ENCODE measurements at regions not wholly inside any gene's neighbourhood (a gene's known extent, or its start where the extent isn't known, plus 50 kb on each side); places are given as distances from the start of the nearest gene placed in this dataset.
"Not testable (repeated sequence)": the region's sequence is repeated elsewhere in the genome, so short reads cannot be mapped to it uniquely, and the experiment has no call there.

GRCh38 chr3:164927728-164928127, 150.6 kb downstream of the SI start:
- DNase-seq = no peak

DNA sequence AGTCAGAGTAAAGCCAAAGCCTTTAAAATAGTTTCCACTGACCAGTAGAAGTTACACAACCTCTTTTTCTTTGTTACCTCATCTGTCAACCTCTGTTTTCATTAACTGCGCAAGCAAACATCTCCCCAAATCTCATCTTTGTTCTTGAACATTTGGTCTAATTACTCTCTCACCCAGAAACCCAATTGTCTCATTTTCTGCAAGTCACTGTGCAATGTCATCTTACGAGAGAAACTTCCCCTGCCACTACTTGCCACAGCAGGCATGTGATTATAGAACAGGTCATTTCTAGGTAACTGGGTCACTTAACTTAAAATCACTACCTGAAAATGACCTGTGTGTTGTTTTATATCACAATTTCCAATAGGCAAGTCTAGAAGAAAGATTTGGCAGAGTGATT, 159.4 kb downstream of the SI start:
- DNase-seq = no peak

DNA sequence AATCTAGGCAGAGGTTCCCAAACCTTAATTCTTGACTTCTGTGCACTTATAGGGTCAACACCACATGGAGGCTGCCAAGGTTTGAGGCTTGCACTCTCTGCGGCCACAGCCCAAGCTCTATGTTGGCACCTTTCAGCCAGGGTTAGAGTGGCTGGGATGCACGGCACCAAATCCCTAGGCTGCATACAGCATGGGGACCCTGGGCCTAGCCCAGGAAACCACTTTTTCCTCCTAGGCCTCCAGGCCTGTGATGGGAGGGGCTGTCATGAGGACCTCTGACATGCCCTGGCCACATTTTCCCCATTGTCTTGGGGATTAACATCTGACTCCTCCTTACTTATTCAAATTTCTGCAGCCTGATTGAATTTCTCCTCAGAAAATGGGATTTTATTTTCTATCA, 165.4 kb downstream of the SI start:
- no peak for DNase-seq

- DNase-seq = no peak
These were observed 174.4 kb downstream of the SI start for GRCh38 chr3:164903820-164904451.

GRCh38 chr3:164897342-164897741, 181.0 kb downstream of the SI start:
- no peak for DNase-seq

DNA sequence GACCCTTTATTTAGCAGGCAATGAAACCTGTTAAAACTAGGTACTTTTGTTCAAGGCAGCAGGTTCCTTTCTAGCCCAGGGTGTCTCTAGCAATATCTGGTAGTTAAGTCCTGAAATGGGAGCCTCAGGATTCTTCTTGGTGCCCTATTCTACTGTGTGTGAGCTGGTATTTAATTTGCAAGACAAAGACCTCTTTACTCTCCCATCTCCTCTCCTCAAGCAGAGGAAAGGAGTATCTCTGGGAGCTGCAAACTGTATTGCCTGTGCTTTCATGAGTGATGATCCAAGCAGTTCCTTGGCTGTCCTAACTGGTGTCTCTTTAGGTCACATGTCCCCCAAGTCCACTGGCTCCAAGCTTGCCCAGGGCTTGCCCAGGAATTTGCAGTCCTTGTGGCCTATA, 188.2 kb downstream of the SI start:
- no peak for DNase-seq

DNA sequence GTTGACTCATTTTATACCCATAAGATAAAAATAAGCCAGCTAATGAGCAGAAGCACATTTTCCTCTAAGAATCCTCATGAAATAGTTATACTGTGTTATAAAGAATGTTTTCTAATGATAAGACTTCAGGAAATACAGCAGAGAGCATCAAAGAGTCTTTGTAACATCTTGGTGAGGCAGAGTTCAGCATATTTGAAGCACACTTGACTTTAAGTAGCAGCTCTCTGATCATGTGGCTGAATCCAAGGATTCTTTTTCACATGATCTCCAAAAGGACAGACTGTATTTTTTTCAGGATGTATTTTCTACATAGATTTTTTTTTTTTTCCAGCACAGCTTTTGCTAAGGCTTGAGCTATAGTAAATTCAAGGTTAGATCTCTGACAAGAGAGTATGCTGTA, 195.1 kb downstream of the SI start:
- no peak for DNase-seq

DNA sequence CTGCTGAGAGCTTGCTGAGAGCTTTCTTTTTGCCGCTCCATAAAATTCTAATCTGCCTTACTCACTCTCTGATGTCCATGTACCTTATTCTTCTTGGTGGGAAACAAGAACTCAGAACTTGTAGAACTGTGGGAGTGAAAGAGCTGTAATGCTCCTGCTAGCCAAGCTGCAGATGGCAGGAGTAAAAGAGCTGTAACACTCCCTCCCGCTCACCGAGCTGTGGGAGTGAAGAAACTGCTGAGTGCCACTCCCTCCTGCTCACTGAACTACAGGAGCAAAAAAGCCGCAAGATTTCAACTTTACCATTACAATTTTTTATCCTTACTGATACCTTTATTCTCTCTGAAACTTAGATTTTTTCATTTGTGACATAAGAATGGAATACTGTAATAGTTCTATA, 199.1 kb downstream of the SI start:
- no peak for DNase-seq

DNA sequence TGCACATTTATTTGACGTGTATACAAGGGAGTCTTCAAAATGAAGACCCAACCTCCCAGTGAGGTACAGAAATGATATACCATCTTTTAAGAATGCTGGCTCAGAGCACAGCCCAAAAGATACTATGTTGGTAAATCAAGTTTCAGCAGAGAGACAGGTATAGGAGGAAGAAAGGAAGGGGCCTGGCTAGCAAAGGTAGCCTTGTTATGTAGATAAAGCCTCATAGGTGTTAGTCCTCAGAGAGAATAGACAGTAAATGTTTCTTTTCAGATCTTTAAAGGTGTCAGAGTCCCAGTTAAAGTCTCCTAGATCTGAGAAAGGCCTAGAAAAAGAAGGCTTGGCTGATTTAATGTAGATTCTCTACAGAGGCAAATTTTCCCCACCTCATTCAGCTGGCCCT, 213.8 kb downstream of the SI start:
- DNase-seq = no peak

DNA sequence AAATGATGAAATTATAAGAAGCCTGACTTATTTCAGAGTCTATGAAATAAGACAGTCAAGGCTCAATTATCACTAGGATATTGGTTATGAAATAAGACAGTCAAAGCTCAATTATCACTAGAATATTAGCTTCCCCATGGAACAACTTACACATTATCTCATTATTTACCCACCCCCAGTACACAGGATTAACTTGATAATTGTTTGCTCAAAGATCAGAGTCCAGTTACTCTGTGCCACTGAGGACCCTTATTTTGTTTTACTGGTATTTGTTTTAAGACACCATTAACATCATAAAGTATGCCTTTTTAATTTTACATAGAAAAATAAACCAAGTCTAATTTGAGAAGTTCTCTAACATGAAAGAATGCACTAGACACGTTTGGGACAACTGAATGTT, 225.4 kb downstream of the SI start:
- no peak for DNase-seq

DNA sequence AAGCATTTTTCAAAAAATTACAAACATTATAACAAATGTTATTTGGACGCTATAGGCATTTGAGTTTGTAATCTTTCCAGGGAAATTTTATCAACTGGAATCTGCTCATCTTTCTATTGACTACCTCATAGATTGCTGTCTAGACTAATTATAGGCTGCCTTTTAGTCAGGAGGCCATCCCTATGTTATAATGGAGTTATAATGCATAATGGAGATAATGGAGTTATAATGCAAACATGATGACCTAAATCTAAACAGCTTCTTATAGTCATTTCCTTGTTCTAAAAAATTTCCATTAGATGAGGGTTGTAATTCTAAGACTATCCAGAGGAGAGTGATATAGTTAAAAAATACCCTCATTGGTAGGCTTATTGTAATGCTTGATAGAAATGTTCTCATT, 226.4 kb downstream of the SI start:
- DNase-seq = no peak

GRCh38 chr3:164851204-164851603, 227.1 kb downstream of the SI start:
- no peak for DNase-seq

DNA sequence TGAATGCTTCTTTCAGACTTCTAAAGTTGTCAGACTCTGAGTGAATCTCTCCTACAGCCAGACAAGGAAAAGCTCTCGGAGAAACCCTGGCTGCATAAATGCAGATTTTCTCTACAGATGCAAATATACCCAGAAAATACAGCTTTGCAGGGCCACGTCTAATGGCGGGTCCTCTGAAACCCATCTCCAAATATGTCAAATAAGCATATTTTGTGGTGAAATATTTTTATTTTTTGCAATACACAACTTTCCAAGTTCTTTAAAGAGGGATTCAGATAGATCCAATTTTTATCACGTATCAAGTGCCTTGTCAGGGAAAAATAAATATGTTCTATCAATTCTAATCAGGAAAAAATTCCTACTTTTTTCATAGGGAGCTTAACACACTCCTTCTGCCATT, 229.4 kb downstream of the SI start:
- no peak for DNase-seq

- no peak for DNase-seq
These were observed 232.6 kb downstream of the SI start for GRCh38 chr3:164845739-164846138.

GRCh38 chr3:164832216-164832615, 246.1 kb downstream of the SI start:
- no peak for DNase-seq

GRCh38 chr3:164818318-164818717, 260.0 kb downstream of the SI start:
- no peak for DNase-seq

- no peak for DNase-seq
These were observed 264.2 kb downstream of the SI start for GRCh38 chr3:164814106-164814505.

DNA sequence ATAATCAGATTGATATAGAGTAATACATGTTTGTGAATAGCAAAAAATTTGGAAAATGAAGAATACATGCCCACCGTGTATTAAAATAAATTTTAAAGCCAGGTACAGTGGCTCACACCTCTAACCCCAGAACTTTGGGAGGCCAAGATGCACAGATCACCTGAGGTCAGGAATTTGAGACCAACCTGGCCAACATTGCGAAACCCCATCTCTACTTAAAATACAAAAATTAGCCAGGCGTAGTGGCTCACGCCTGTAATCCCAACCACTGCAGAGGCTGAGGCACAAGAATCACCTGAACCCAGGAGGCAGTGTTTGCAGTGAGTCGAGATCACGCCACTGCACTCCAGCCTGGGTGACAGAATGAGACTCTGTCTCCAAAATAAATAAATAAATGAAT, 266.3 kb downstream of the SI start:
- no peak for DNase-seq

- no peak for DNase-seq
These were observed 272.1 kb downstream of the SI start for GRCh38 chr3:164806188-164806587.

GRCh38 chr3:164794099-164794498, 284.2 kb downstream of the SI start:
- no peak for DNase-seq

DNA sequence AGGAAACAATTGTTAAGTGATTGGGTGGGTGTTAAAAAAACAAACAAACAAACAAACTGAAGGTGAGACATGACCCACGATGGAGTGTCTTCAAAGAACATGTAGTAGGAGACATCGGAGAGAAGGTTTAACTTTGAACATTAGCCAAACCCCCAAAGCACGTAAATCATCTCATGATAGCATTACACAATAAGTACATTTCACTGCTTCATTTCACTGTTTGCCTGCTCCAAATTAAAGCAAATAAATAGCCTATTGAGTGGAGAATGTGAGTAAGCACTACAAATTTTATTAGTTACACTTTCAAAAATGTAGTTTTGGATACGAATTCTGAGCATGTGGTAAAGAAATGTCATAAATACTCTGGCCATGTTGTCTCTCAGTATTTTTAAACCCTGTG, 287.0 kb downstream of the SI start:
- no peak for DNase-seq

DNA sequence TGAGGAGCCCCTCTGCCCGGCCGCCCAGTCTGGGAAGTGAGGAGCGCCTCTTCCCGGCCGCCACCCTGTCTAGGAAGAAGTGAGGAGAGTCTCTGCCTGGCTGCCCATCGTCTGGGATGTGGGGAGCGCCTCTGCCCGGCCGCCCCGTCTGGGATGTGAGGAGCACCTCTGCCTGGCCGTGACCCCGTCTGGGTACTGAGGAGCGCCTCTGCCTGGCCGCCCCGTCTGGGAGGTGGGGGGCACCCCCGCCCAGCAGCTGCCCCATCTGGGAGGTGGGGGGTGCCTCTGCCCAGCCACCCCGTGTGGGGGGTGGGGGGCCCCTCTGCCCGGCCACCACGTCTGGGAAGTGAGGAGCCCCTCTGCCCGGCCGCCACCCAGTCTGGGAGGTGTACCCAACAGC, 293.9 kb downstream of the SI start:
- not testable (repeated sequence) for DNase-seq

DNA sequence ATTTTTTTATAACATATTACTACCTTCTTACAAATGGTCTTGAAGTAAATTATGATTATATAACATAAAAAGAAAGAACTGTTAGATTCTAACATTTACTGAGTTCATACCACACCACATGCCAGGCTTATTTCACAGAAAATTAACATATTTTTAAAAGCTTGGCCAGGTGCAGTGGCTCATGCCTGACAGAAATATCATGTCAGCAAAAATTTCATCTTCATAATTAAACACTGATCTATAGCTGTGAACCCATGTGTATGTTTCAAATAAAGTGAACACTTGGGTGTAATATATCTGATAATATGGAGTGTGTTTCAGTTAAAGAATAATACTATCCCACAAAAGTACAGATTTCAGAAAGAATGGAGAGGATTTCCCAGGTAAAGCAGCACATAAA, 296.5 kb downstream of the SI start:
- DNase-seq = no peak

- DNase-seq = peak; percentile 40
These were observed 298.5 kb downstream of the SI start for GRCh38 chr3:164779816-164780215.

DNA sequence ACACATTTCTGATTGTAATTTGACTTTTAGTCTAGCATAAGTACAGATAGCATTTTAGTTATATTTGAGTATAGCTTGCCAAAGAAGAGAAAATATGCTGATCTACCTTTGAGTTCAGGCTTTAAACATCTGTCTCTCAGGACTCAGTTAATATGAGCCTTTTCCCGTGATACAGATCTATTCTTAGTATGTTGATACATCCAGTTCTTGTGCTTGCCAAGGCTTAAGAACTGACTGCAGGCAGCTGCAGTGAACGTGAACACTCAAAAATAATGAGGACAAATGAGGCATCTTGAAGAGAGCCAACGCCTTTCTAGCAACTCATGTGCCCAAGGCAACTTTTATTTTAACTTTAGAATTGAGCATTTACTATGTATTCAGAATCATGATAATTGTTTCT, 325.5 kb downstream of the SI start:
- no peak for DNase-seq

- DNase-seq = no peak
These were observed 329.7 kb downstream of the SI start for GRCh38 chr3:164748626-164749025.
